Endothelial cell of umbilical vein (primary cell): ENCODE measurements at regions not wholly inside any gene's neighbourhood (a gene's known extent, or its start where the extent isn't known, plus 50 kb on each side); places are given as distances from the start of the nearest gene placed in this dataset.

Experiments
- BruUV-seq: library from RNA; stranded (reverse); fragments of 400-500 nt; replicated peaks from 2 replicates; lab custom pipeline; 2021; lab: Mats Ljungman, UMichigan
- CTCF ChIA-PET: fragments of 300-600, 350-600 bp; sonication (Branson Sonifier 250); formaldehyde crosslinking; loops from one replicate; lab custom pipeline; 2021; ENCODE audit warnings: antibody characterized with exemption, inconsistent platforms; lab: Charles Lee
- POLR2A ChIA-PET: fragments of 300-600, 350-600 bp; sonication (Branson Sonifier 250); formaldehyde crosslinking; loops from one replicate; lab custom pipeline; 2021; ENCODE audit warnings: antibody characterized with exemption, inconsistent platforms; lab: Charles Lee
- DNase-seq: peaks from one replicate; pipeline ENCODE4 v3.0.0-alpha.2; 2011; ENCODE audit warnings: low read depth, low spot score
- FAIRE-seq: peaks from 2 replicates; lab custom pipeline; 2011; peaks lifted over from hg19 to GRCh38; lab: Jason Lieb, UNC
- H2AFZ ChIP-seq: 2 replicates; pipeline ENCODE4 v1.6.0; 2012; ENCODE audit warnings: low read depth, low read length, control low read depth, inconsistent platforms
- H3K27ac ChIP-seq: 2 replicates; pipeline ENCODE4 v1.5.1; 2011; ENCODE audit warnings: low read depth, mild to moderate bottlenecking, control low read depth, low read length, moderate library complexity; ENCODE audit not compliant: insufficient read depth
- H3K27me3 ChIP-seq, 2 experiments: 2 replicates each; pipeline versions ENCODE4 v1.6.0 to v1.6.1; 2011; ENCODE audit warnings: low read length in 2 of 2, mixed read lengths in 1 of 2; ENCODE audit not compliant: control insufficient read depth in 2 of 2, insufficient read depth in 2 of 2
- H3K36me3 ChIP-seq, 2 experiments: 2 replicates in 1 of 2; 3 replicates in 1 of 2; pipeline ENCODE4 v1.5.1; 2011; ENCODE audit warnings: low read length in 2 of 2, mild to moderate bottlenecking in 1 of 2, moderate library complexity in 1 of 2; ENCODE audit not compliant: control insufficient read depth in 2 of 2, insufficient read depth in 2 of 2; ENCODE audit errors: extremely low read depth in 1 of 2
- H3K4me1 ChIP-seq: 3 replicates; pipeline ENCODE4 v1.5.1; 2011; ENCODE audit warnings: mild to moderate bottlenecking, low read length; ENCODE audit not compliant: control insufficient read depth, insufficient read depth; ENCODE audit errors: extremely low read depth
- H3K4me2 ChIP-seq: 2 replicates; pipeline ENCODE4 v1.6.1; 2011; ENCODE audit warnings: low read length, control low read depth, mixed read lengths; ENCODE audit not compliant: insufficient read depth
- H3K4me3 ChIP-seq, 3 experiments: fragments of 200-600 bp in 1 of 3; sonication (generic), shearing (Covaris generic) in 1 of 3; replicated peaks in 1 of 3; 2 replicates each; pipeline ENCODE4 v1.5.1; 2011 to 2016; ENCODE audit warnings: control low read depth in 3 of 3, low read length in 3 of 3, mild to moderate bottlenecking in 2 of 3, inconsistent platforms in 1 of 3, low read depth in 1 of 3, moderate library complexity in 1 of 3; ENCODE audit not compliant: insufficient read depth in 1 of 3
- H3K79me2 ChIP-seq: 2 replicates; pipeline ENCODE4 v1.6.0; 2012; ENCODE audit warnings: low read length, inconsistent platforms; ENCODE audit not compliant: control insufficient read depth, insufficient read depth
- H3K9ac ChIP-seq: replicated peaks from 2 replicates; pipeline ENCODE3; 2011; ENCODE audit warnings: low read length, control low read depth; ENCODE audit not compliant: insufficient read depth; ENCODE audit errors: extremely low read depth
- H3K9me1 ChIP-seq: replicated peaks from 3 replicates; pipeline ENCODE4 v1.6.0; 2011; ENCODE audit warnings: mild to moderate bottlenecking, low read length; ENCODE audit not compliant: control insufficient read depth, insufficient read depth; ENCODE audit errors: extremely low read depth
- H3K9me3 ChIP-seq: replicated peaks from 2 replicates; pipeline ENCODE4 v1.5.1; 2012; ENCODE audit warnings: low read length, inconsistent platforms; ENCODE audit not compliant: control insufficient read depth, insufficient read depth
- H4K20me1 ChIP-seq: replicated peaks from 2 replicates; pipeline ENCODE3; 2011; ENCODE audit warnings: mild to moderate bottlenecking, low read length; ENCODE audit not compliant: control insufficient read depth, insufficient read depth; ENCODE audit errors: extremely low read depth
- EZH2 ChIP-seq: IDR thresholded peaks from 2 replicates; pipeline ENCODE4 v1.6.1; 2012; ENCODE audit warnings: borderline replicate concordance, low read depth, mild to moderate bottlenecking, moderate library complexity, low read length, inconsistent platforms; ENCODE audit not compliant: severe bottlenecking
- FOS ChIP-seq: IDR thresholded peaks from 2 replicates; pipeline ENCODE4 v1.6.1; 2011; ENCODE audit warnings: mild to moderate bottlenecking, low read length, moderate library complexity, borderline replicate concordance; ENCODE audit not compliant: insufficient read depth
- GATA2 ChIP-seq: IDR thresholded peaks from 2 replicates; pipeline ENCODE4 v1.7.0; 2011; ENCODE audit warnings: low read depth, mild to moderate bottlenecking, moderate library complexity, mixed read lengths, low read length; ENCODE audit not compliant: insufficient read length, insufficient read depth
- JUN ChIP-seq: IDR thresholded peaks from 2 replicates; pipeline ENCODE4 v1.6.1; 2011; ENCODE audit warnings: borderline replicate concordance, low read depth; ENCODE audit not compliant: insufficient read length, insufficient read depth
- MYC ChIP-seq: IDR thresholded peaks from one replicate; pipeline ENCODE4 v1.6.1; 2011; ENCODE audit warnings: mild to moderate bottlenecking, low read depth, low read length
- POLR2A ChIP-seq: IDR thresholded peaks from 2 replicates; pipeline ENCODE4 v1.6.1; 2012; ENCODE audit warnings: low read depth, mild to moderate bottlenecking, control low read depth, low read length
- POLR2AphosphoS5 ChIP-seq: IDR thresholded peaks from 2 replicates; pipeline ENCODE4 v1.6.1; 2012; ENCODE audit warnings: low read depth, mild to moderate bottlenecking, control low read depth, low read length, moderate library complexity; ENCODE audit not compliant: insufficient read depth
- dilution Hi-C: fragments of 300-500 bp; cut with MboI; formaldehyde crosslinking; loops from one replicate; pipeline ENCODE4 v1.15.0; 2019; ENCODE audit warnings: low sequenced_read_pairs; ENCODE audit not compliant: extremely low pct_ligation_motif_present
- intact Hi-C: fragments of 100-400 bp; cut with micrococcal nuclease; formaldehyde crosslinking; loops from one replicate; pipeline ENCODE4 v1.10.0; 2022
- TF ChIP-seq, protein P1 (sequence below), 2 donors: IDR thresholded peaks; 1 replicate in 1 of 2; 2 replicates in 1 of 2; pipeline ENCODE4 v1.5.1; 2011; ENCODE audit warnings: low read length in 2 of 2, mild to moderate bottlenecking in 2 of 2, moderate library complexity in 2 of 2, control low read depth in 1 of 2, inconsistent platforms in 1 of 2, low read depth in 1 of 2; ENCODE audit not compliant: insufficient read depth in 1 of 2; ENCODE audit errors: extremely low read depth in 1 of 2
- TF ChIP-seq, protein P2 (sequence below): IDR thresholded peaks from 2 replicates; pipeline ENCODE4 v1.6.1; 2011; ENCODE audit not compliant: insufficient read depth, insufficient read length

DNA sequence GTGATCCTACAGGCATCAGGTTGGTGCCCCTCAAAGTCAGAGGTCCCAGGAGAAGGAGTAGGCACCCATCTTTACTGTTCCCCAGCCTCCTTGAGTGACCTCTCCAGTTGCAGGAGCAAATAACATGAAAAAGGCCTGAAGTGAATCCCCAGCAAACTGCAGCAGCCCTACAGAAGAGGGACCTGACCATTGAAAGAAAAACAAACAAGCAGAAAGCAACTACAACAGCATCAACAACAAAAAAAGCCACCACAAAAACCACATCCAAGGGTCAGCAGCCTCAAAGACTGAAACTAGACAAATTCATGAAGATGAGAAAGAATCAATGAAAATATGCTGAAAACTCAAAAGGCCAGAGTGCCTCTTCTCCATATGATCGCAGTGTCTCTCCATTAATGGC is 128.7 kb downstream of the ANKRD50 start:
- dilution Hi-C loops: no loop called here
- H3K4me3 ChIP-seq: no peak overlapping the region
- DNase-seq (no peak), FAIRE-seq (no peak)
- BruUV-seq: no TSS peak
- no peak overlapping the region for H2AFZ ChIP-seq
- H3K36me3 ChIP-seq: no peaks in the 10 kb centered on the region
- no peak for TF ChIP-seq MYC
- TF ChIP-seq JUN: no peak
- TF ChIP-seq POLR2A: no peak
- no peak for TF ChIP-seq GATA2
- TF ChIP-seq POLR2AphosphoS5: no peak
- TF ChIP-seq, protein P1, sequence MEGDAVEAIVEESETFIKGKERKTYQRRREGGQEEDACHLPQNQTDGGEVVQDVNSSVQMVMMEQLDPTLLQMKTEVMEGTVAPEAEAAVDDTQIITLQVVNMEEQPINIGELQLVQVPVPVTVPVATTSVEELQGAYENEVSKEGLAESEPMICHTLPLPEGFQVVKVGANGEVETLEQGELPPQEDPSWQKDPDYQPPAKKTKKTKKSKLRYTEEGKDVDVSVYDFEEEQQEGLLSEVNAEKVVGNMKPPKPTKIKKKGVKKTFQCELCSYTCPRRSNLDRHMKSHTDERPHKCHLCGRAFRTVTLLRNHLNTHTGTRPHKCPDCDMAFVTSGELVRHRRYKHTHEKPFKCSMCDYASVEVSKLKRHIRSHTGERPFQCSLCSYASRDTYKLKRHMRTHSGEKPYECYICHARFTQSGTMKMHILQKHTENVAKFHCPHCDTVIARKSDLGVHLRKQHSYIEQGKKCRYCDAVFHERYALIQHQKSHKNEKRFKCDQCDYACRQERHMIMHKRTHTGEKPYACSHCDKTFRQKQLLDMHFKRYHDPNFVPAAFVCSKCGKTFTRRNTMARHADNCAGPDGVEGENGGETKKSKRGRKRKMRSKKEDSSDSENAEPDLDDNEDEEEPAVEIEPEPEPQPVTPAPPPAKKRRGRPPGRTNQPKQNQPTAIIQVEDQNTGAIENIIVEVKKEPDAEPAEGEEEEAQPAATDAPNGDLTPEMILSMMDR (IDR thresholded peaks at IDR 0.05; ENCODE audit: extremely low read depth in 1 of 2, insufficient read depth in 1 of 2, low read depth in 1 of 2, low read length in 2 of 2): no peak
- TF ChIP-seq EZH2: no peak
- no peak for TF ChIP-seq FOS
- TF ChIP-seq, protein P2, sequence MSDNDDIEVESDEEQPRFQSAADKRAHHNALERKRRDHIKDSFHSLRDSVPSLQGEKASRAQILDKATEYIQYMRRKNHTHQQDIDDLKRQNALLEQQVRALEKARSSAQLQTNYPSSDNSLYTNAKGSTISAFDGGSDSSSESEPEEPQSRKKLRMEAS: no peak
- H3K4me2 ChIP-seq: no peak overlapping the region
- H3K9me3 ChIP-seq: no peaks in the 10 kb centered on the region
- intact Hi-C loops: no loop called here
- ChIA-PET POLR2A (no interaction called here), CTCF (no interaction called here)
- no peaks in the 10 kb centered on the region for H3K27me3 ChIP-seq
- no peaks in the 10 kb centered on the region for H4K20me1 ChIP-seq
- no peak overlapping the region for H3K27ac ChIP-seq
- H3K9me1 ChIP-seq: no peaks in the 10 kb centered on the region
- H3K79me2 ChIP-seq: no peaks in the 10 kb centered on the region
- no peak overlapping the region for H3K9ac ChIP-seq
- no peaks in the 10 kb centered on the region for H3K4me1 ChIP-seq
